ENCODE measurements at regions not wholly inside any gene's neighbourhood (a gene's known extent, or its start where the extent isn't known, plus 50 kb on each side); places are given as distances from the start of the nearest gene placed in this dataset.
"Not testable (repeated sequence)": the region's sequence is repeated elsewhere in the genome, so short reads cannot be mapped to it uniquely, and the experiment has no call there.

DNA sequence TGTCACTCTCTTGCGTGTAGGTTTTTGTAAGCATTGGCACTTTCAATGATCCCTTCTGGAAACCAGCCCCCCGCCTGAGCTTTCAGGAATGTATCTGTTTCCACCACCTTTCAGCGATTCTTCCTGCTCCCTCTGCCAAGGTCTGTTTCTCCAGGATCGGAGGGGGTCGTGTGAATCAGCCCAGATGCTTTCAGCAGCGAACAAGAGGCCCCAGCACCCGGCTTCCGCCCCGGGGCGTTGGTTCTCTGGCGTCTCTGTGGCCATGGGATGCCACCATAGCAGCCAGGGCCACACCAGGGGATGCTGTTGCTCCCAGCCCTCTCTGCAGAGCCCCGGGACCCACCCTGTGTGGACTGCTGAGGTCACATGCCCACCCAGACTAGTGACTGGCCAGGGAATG lies 4088.2 kb upstream of the TPTE start:
- TF ChIP-seq, protein P1, sequence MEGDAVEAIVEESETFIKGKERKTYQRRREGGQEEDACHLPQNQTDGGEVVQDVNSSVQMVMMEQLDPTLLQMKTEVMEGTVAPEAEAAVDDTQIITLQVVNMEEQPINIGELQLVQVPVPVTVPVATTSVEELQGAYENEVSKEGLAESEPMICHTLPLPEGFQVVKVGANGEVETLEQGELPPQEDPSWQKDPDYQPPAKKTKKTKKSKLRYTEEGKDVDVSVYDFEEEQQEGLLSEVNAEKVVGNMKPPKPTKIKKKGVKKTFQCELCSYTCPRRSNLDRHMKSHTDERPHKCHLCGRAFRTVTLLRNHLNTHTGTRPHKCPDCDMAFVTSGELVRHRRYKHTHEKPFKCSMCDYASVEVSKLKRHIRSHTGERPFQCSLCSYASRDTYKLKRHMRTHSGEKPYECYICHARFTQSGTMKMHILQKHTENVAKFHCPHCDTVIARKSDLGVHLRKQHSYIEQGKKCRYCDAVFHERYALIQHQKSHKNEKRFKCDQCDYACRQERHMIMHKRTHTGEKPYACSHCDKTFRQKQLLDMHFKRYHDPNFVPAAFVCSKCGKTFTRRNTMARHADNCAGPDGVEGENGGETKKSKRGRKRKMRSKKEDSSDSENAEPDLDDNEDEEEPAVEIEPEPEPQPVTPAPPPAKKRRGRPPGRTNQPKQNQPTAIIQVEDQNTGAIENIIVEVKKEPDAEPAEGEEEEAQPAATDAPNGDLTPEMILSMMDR (conservative IDR thresholded peaks at IDR 0.05; ENCODE audit: low read depth, low read length): not testable (repeated sequence)
- not testable (repeated sequence) for TF ChIP-seq EZH2 (IDR thresholded peaks at IDR 0.05; ENCODE audit: borderline replicate concordance, low read depth, low read length, poor library complexity, severe bottlenecking)
